DMS 273 (cell line): ENCODE measurements at regions not wholly inside any gene's neighbourhood (a gene's known extent, or its start where the extent isn't known, plus 50 kb on each side); places are given as distances from the start of the nearest gene placed in this dataset.

Source experiments
- DNase-seq: peaks from one replicate; lab custom pipeline; 2025; ENCODE audit not compliant: unreplicated experiment; lab: John Stamatoyannopoulos, UW

DNA sequence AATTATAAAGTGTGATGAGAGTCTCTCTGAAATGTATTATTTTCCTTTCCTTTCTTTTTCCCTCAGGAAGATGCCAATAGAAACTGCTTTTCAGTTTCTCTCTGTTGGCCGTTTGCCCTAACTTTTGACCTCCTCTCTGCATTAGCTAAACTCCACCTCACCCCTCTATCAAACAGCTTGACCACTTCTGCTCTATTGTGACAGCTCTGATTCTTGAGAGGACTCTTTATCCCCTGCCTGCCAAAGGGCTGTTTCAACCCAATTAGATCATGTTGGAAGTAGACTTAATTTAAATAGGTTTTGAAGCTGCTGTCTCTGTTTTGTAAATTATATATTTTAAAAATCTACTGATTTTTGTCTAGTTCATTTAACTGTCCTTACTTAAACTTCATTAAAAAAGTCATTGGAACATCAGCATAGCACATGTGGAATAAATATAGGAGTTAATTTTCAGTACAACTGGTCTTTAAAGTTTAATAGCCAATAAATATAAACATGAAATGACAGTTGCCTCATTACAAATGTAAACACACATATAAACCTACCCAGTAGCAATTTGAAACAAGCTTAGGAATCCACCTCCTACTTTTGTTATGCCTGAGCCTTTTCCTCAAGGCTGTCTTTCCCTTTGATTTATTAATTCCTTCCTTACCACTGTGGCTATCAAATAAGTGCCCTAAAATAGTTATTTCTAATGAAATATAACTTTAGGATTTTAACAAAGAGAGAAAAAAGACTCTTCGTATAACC, 152.0 kb downstream of the CHRM3 start:
- no peak for DNase-seq

- no peak for DNase-seq
Observed at GRCh38 chr1:239539051-239539450, 152.7 kb downstream of the CHRM3 start.

- no peak for DNase-seq
Observed at GRCh38 chr1:239539812-239540211, 153.4 kb downstream of the CHRM3 start.

GRCh38 chr1:239543873-239544272, 157.5 kb downstream of the CHRM3 start:
- DNase-seq, result no peak

DNA sequence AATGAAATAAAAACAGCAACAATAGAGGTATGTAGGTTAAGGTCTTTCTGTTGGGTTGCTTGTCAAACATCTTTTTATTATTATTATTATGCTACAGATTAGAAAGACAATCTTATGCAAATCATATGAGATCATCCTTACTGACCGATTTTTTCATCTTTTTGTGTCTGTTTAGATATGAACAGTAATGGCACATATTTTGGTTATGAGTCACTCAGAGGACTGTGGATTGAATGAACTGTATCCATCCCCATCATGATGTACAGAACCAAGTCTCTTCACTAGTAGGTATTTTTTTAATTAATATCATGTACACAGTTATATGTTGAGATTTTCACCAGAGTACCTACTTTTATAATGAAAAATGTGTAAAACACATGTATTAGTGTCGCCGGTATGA, 159.1 kb downstream of the CHRM3 start:
- DNase-seq, result no peak

GRCh38 chr1:239547987-239548386, 161.6 kb downstream of the CHRM3 start:
- DNase-seq, result no peak

GRCh38 chr1:239550178-239550577, 163.8 kb downstream of the CHRM3 start:
- no peak for DNase-seq

DNA sequence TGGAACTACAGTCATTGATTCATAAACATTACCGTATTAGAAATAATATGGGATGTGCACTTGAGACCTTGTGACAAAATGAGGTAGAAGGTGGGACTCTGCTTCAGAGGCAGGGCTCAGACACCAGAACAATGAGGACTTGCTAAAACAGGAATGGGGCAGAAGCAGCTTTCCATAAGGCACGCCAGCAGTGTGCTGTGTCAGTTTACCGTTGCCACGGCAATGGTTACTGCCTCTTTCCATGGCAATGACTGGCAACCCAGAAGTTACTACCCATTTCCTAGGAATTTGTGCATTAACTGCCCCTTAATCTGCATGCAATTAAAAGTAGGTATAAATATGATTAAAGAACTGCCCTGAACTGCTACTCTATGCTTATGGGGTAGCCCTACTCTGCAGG, 169.0 kb downstream of the CHRM3 start:
- no peak for DNase-seq

DNA sequence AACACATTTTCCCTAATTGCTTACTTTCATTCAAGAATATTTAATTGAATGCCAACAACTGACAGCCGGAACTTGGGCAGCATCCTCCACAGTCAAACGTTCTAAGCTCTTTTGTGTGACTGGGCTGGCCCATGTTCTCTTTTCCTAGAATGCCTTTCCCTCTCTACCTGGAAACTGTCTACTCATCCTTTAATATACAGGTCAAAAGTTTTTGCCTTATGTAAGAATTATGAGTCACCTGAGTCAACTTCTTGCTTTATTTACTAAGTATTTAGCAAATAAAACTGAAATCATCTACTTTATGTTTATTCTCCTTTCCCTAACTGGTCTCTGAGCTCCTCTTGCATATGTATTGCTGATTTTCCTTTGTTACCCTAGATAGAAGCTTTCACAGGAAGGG, 172.2 kb downstream of the CHRM3 start:
- DNase-seq, result no peak

DNA sequence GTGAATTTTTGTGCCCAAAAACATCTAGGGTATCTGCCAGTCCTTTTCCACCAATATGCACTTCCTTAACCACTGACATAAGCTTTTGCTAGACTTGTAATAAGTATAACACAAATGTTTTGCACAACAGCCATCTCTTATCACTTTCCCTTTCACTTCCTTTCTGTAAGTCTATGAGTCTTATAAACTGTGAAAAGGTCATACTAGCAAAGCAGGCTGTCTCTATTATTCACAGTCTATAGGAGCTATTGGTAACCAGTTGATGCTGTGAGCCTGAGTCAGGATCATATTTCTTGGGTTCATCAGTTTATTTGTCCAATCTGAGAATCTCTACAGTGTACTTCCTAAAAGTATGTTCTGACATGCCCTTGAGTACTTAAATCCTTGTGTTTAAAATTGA, 172.6 kb downstream of the CHRM3 start:
- no peak for DNase-seq

DNA sequence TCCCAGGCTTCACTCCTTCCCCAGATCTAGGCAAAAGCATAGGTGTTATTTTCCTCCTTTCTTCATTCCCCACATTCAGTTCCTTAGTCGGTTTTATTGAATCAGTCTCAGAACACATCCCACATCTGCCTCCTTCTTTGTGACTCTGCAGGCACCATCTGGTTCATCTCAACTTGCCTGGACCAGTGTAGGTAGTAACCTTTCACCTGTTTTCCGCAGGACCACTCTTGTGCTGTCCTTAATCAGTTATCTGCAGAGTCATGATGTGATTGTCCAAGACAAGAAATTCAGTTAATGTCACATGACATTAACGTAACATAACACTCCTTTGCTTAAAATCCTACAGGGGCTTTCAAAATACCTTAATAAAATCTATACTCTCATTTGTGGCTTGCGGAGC, 174.6 kb downstream of the CHRM3 start:
- DNase-seq, result no peak

- DNase-seq, result no peak
Observed at GRCh38 chr1:239562095-239562494, 175.7 kb downstream of the CHRM3 start.

DNA sequence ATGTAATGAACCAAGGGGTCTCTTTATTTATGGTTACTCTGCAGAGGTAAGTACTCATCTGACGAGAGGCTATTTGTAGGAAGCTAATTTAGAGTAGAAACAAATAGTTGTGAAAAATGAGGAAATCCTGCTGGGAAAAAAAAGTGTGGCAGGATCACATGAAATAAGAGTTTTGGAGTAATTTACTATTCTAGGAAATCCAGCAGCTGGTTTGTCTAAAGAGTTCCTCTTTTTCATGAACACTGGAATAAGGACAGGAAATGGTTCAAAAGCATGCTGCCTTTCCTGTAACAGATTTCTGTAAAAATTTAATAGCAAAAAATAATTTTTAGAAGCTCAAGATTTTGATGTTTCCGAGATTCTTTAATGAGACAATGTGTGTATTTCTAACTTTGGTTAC, 177.3 kb downstream of the CHRM3 start:
- DNase-seq, result no peak

DNA sequence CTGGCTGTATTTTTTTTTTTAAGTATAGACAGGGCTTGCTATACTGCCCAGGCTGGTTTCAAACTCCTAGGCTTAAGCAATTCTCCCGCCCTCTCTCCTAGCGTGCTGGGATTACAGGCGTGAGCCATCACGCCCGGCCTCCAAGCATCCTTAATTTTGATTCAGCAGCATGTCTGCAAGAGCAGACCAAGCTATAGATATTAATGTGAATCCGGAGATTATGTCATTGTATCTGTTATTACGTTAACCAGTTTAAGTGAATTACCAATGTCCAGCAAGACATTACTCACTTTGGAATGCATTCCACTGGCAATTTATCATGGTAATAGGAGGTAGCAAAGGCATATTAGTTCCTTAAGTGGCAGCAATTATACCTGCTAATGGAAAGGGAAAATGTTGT, 179.7 kb downstream of the CHRM3 start:
- no peak for DNase-seq

DNA sequence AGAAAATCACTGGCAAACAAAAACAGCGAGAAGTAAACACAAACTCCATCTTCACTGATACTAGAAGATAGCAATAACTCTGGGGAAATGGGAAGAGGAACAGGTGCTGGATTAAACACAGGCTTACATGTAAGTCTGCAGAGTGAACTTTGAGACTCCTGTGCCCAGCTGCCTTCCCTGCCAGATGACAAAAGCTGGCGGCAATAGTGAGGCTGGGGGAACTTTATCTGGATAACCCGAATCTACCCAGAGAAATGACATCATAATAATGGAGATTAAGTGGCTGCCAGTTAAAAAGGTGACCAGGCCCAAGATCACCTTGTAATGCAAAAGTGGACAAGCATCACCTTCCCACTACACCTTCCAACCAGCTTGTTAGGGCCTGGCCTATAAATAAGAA, 184.5 kb downstream of the CHRM3 start:
- no peak for DNase-seq

DNA sequence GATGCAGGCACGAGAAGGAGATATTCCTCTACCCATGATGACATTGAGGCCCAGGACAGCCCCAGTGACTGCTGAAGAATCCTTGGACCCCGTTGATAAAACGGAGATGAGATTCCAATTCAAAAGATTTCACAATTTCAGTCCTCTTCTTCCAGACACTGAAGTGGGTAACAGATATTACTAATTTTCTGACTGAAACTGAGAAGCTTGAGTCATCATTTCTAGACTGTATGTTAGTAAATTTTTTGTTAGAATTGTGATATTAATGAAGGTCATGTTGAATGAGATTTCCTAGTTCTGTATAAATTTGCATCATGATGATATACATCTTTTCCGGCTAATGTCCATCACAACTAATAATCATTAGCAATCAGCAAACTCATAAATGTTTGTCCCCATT, 185.8 kb downstream of the CHRM3 start:
- no peak for DNase-seq

GRCh38 chr1:239574112-239574511, 187.7 kb downstream of the CHRM3 start:
- no peak for DNase-seq

DNA sequence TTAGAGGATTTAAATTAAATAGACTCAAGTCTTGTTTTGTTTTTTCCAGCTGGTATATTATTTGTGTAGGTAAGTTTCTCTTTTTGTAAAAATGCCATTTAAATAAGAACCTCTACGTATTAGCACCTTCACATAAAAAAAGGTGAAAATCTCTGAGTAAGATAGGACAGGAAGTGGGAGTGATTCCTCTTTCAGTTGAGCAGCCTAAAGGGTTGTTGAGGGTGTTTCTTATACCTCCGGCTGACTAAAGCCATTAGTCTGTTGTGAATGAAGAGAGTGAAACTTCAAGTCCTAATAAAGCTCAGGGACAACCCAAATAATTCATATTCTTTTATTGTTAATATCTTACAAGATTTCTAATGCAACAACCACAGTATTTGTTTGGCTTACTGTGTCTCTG, 188.7 kb downstream of the CHRM3 start:
- no peak for DNase-seq

DNA sequence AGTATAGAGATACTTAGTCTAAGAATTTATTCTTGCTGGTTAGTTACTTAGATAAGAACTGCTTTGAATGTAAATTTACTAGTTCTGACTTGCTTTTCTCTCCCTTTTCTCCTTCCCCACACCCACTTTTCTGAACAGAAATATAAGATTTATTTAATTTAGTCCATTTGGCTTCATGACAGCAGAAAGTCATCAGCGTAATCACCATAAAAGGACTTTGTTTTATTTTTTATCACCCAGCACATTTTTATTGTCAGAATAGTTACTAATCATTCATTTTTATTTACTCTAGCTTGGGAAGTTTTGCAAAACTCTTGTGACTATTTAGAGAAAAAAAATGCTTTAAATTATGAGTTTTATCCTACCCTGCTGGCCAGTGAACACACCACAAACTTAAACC, 197.2 kb downstream of the CHRM3 start:
- DNase-seq, result no peak

- no peak for DNase-seq
Observed at GRCh38 chr1:239586128-239586527, 199.8 kb downstream of the CHRM3 start.

DNA sequence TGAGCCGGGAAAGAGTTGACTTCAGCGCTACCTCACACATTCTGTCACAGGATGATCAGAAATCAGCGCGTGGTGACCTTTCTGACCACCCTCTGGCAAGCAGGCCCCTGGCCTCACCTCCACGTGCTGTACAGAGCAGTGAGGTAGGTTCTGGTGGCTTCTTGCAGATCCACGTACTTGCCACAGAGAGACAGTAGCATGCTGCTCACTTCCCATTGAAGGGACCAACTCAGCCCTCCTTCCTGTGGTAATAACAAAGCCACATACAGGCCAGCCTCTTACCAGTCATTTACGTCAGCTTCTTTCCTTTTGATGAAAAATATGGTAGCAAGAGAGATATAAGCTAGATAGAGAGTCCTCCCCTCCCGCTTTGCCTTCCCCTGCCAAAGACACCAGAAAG, 200.7 kb downstream of the CHRM3 start:
- no peak for DNase-seq

GRCh38 chr1:239587574-239588369, 201.4 kb downstream of the CHRM3 start:
- no peak for DNase-seq

GRCh38 chr1:239590556-239590955, 204.2 kb downstream of the CHRM3 start:
- no peak for DNase-seq
